Mesendoderm (in vitro differentiated cells): ENCODE measurements at regions not wholly inside any gene's neighbourhood (a gene's known extent, or its start where the extent isn't known, plus 50 kb on each side); places are given as distances from the start of the nearest gene placed in this dataset.

Source experiments
- DNase-seq: peaks from one replicate; pipeline ENCODE4 v3.0.0; 2013
- H2AK5ac ChIP-seq: 2 replicates; pipeline ENCODE4 v1.6.1; 2013; ENCODE audit warnings: low read length, inconsistent platforms
- H2BK120ac ChIP-seq: 2 replicates; pipeline ENCODE4 v1.6.1; 2013; ENCODE audit warnings: low read depth, mild to moderate bottlenecking, low read length, moderate library complexity, mixed read lengths
- H2BK15ac ChIP-seq: replicated peaks from 2 replicates; pipeline ENCODE4 v1.6.1; 2013; ENCODE audit warnings: low read depth, mild to moderate bottlenecking, moderate library complexity
- H2BK5ac ChIP-seq: 2 replicates; pipeline ENCODE4 v1.6.1; 2013; ENCODE audit warnings: low read length, inconsistent platforms
- H3K18ac ChIP-seq: 2 replicates; pipeline ENCODE4 v1.6.1; 2013; ENCODE audit warnings: mild to moderate bottlenecking, low read length, mixed read lengths
- H3K23ac ChIP-seq: one replicate; pipeline ENCODE4 v1.6.1; 2013; ENCODE audit warnings: low read length
- H3K27ac ChIP-seq: 2 replicates; pipeline ENCODE4 v1.5.1; 2013; ENCODE audit warnings: low read depth, mild to moderate bottlenecking, inconsistent platforms, low read length, moderate library complexity
- H3K27me3 ChIP-seq: 2 replicates; pipeline ENCODE4 v1.6.1; 2013; ENCODE audit warnings: low read length, control low read depth, mild to moderate bottlenecking, inconsistent platforms; ENCODE audit not compliant: insufficient read depth, poor library complexity
- H3K36me3 ChIP-seq: 2 replicates; pipeline ENCODE4 v1.6.1; 2013; ENCODE audit warnings: low read length, inconsistent platforms; ENCODE audit not compliant: control insufficient read depth, insufficient read depth
- H3K4ac ChIP-seq: one replicate; pipeline ENCODE4 v1.6.1; 2013; ENCODE audit warnings: low read depth, mild to moderate bottlenecking, low read length, moderate library complexity
- H3K4me1 ChIP-seq: 2 replicates; pipeline ENCODE4 v1.6.1; 2013; ENCODE audit warnings: low read depth, low read length, inconsistent platforms; ENCODE audit not compliant: control insufficient read depth
- H3K4me2 ChIP-seq: 2 replicates; pipeline ENCODE4 v1.6.1; 2013; ENCODE audit warnings: low read length
- H3K4me3 ChIP-seq: 2 replicates; pipeline ENCODE4 v1.5.1; 2013; ENCODE audit warnings: mild to moderate bottlenecking, low read length
- H3K56ac ChIP-seq: one replicate; pipeline ENCODE4 v1.6.1; 2013; ENCODE audit warnings: low read length
- H3K79me1 ChIP-seq: 2 replicates; pipeline ENCODE4 v1.6.1; 2013; ENCODE audit warnings: low read length, inconsistent platforms
- H3K79me2 ChIP-seq: 2 replicates; pipeline ENCODE4 v1.6.1; 2013; ENCODE audit warnings: mild to moderate bottlenecking, low read length; ENCODE audit not compliant: control insufficient read depth, insufficient read depth
- H3K9ac ChIP-seq: 2 replicates; pipeline ENCODE4 v1.6.1; 2013; ENCODE audit warnings: low read length, inconsistent platforms
- H4K5ac ChIP-seq: one replicate; pipeline ENCODE4 v1.6.1; 2013; ENCODE audit warnings: low read length
- H4K8ac ChIP-seq: one replicate; pipeline ENCODE4 v1.6.1; 2013; ENCODE audit warnings: low read depth, mild to moderate bottlenecking, control low read depth, low read length, moderate library complexity
- WGBS: extraction: QIAGEN DNeasy Blood & Tissue Kit; methylation state at CpG from one replicate; pipeline ENCODE4 v1.1.7; 2013; ENCODE audit warnings: low lambda C conversion rate, missing lambda C conversion rate; ENCODE audit not compliant: insufficient coverage; ENCODE audit errors: extremely low coverage; 5-methylcytosine and 5-hydroxymethylcytosine counted together

- H3K9ac ChIP-seq, result no peak overlapping the region
- no peak overlapping the region for H2BK5ac ChIP-seq
- no peak overlapping the region for H3K4ac ChIP-seq
- H3K36me3 ChIP-seq, result no peaks in the 10 kb centered on the region
- H3K79me2 ChIP-seq, result no peaks in the 10 kb centered on the region
- no peak overlapping the region for H2AK5ac ChIP-seq
- no peak overlapping the region for H3K4me3 ChIP-seq
- H2BK15ac ChIP-seq, result no peak overlapping the region
- H3K27me3 ChIP-seq, result no peaks in the 10 kb centered on the region
- H2BK120ac ChIP-seq, result no peak overlapping the region
- no peaks in the 10 kb centered on the region for H3K4me1 ChIP-seq
- WGBS, result 100% methylated on average over 1 of the region's 6 CpGs
- no peak for DNase-seq
- H3K18ac ChIP-seq, result no peak overlapping the region
- H3K4me2 ChIP-seq, result no peak overlapping the region
- no peaks in the 10 kb centered on the region for H3K79me1 ChIP-seq
- H3K56ac ChIP-seq, result no peak overlapping the region
- no peak overlapping the region for H3K23ac ChIP-seq
- no peak overlapping the region for H3K27ac ChIP-seq
- no peak overlapping the region for H4K8ac ChIP-seq
- H4K5ac ChIP-seq, result no peak overlapping the region
These were observed 193.9 kb upstream of the AGR3 start for GRCh38 chr7:17075601-17076255.

- Histone ChIP-seq H4K5ac (no peak overlapping the region), H2AK5ac (no peak overlapping the region), H3K18ac (no peak overlapping the region), H2BK5ac (no peak overlapping the region), H3K36me3 (no peaks in the 10 kb centered on the region), H2BK15ac (no peak overlapping the region), H3K79me1 (no peaks in the 10 kb centered on the region), H3K4me1 (no peaks in the 10 kb centered on the region), H3K79me2 (no peaks in the 10 kb centered on the region), H3K27ac (no peak overlapping the region), H3K4me3 (no peak overlapping the region), H3K4me2 (no peak overlapping the region), H3K27me3 (no peaks in the 10 kb centered on the region), H3K4ac (no peak overlapping the region), H3K9ac (no peak overlapping the region), H2BK120ac (no peak overlapping the region), H3K56ac (no peak overlapping the region), H3K23ac (no peak overlapping the region), H4K8ac (no peak overlapping the region)
- no peak for DNase-seq
- no CpG with 5 or more reads among the region's 6 CpGs for WGBS
These were observed 196.5 kb upstream of the AGR3 start for GRCh38 chr7:17078298-17078697.

GRCh38 chr7:17083392-17084165 is 201.8 kb upstream of the AGR3 start:
- WGBS, result no CpG with 5 or more reads among the region's 4 CpGs
- Histone ChIP-seq H3K79me2 (no peaks in the 10 kb centered on the region), H3K79me1 (no peaks in the 10 kb centered on the region), H4K5ac (no peak overlapping the region), H3K18ac (no peak overlapping the region), H3K23ac (no peak overlapping the region), H3K4ac (no peak overlapping the region), H3K4me2 (no peak overlapping the region), H4K8ac (no peak overlapping the region), H3K27ac (no peak overlapping the region), H3K56ac (no peak overlapping the region), H3K27me3 (no peaks in the 10 kb centered on the region), H3K4me1 (no peaks in the 10 kb centered on the region), H3K4me3 (no peak overlapping the region), H2BK5ac (no peak overlapping the region), H3K36me3 (no peaks in the 10 kb centered on the region), H2BK15ac (no peak overlapping the region), H2AK5ac (no peak overlapping the region), H3K9ac (no peak overlapping the region), H2BK120ac (no peak overlapping the region)
- no peak for DNase-seq

GRCh38 chr7:17084166-17084475 is 202.3 kb upstream of the AGR3 start:
- Histone ChIP-seq H3K79me1 (no peaks in the 10 kb centered on the region), H3K18ac (no peak overlapping the region), H3K4me3 (no peak overlapping the region), H4K5ac (no peak overlapping the region), H3K56ac (no peak overlapping the region), H3K36me3 (no peaks in the 10 kb centered on the region), H2AK5ac (no peak overlapping the region), H4K8ac (no peak overlapping the region), H3K4ac (no peak overlapping the region), H3K23ac (no peak overlapping the region), H2BK15ac (no peak overlapping the region), H3K4me2 (no peak overlapping the region), H3K9ac (no peak overlapping the region), H3K27ac (no peak overlapping the region), H2BK5ac (no peak overlapping the region), H2BK120ac (no peak overlapping the region), H3K4me1 (no peaks in the 10 kb centered on the region), H3K27me3 (no peaks in the 10 kb centered on the region), H3K79me2 (no peaks in the 10 kb centered on the region)
- DNase-seq, result no peak
- no CpG with 5 or more reads among the region's 1 CpG for WGBS

GRCh38 chr7:17085186-17085585 is 203.4 kb upstream of the AGR3 start:
- H3K9ac ChIP-seq, result no peak overlapping the region
- no peak overlapping the region for H3K18ac ChIP-seq
- no peak overlapping the region for H2AK5ac ChIP-seq
- H3K56ac ChIP-seq, result no peak overlapping the region
- H3K79me1 ChIP-seq, result no peaks in the 10 kb centered on the region
- H3K36me3 ChIP-seq, result no peaks in the 10 kb centered on the region
- H4K5ac ChIP-seq, result no peak overlapping the region
- no peak overlapping the region for H2BK120ac ChIP-seq
- no peak overlapping the region for H3K4me3 ChIP-seq
- H2BK15ac ChIP-seq, result no peak overlapping the region
- no peak overlapping the region for H3K4me2 ChIP-seq
- H3K27ac ChIP-seq, result no peak overlapping the region
- no peaks in the 10 kb centered on the region for H3K79me2 ChIP-seq
- H4K8ac ChIP-seq, result no peak overlapping the region
- no CpG with 5 or more reads among the region's 3 CpGs for WGBS
- no peak overlapping the region for H3K23ac ChIP-seq
- H3K4ac ChIP-seq, result no peak overlapping the region
- no peaks in the 10 kb centered on the region for H3K4me1 ChIP-seq
- H2BK5ac ChIP-seq, result no peak overlapping the region
- no peaks in the 10 kb centered on the region for H3K27me3 ChIP-seq
- DNase-seq, result no peak

GRCh38 chr7:17086403-17086802 is 204.6 kb upstream of the AGR3 start:
- WGBS, result no CpG with 5 or more reads among the region's 5 CpGs
- H3K4ac ChIP-seq, result no peak overlapping the region

More at GRCh38 chr7:17086403-17086802, 204.6 kb upstream of the AGR3 start:
- Histone ChIP-seq H2AK5ac (no peak overlapping the region), H2BK120ac (no peak overlapping the region), H2BK5ac (no peak overlapping the region), H3K23ac (no peak overlapping the region), H3K4me3 (no peak overlapping the region), H4K5ac (no peak overlapping the region), H3K27ac (no peak overlapping the region), H3K36me3 (no peaks in the 10 kb centered on the region), H3K27me3 (no peaks in the 10 kb centered on the region), H3K79me1 (no peaks in the 10 kb centered on the region), H3K4me2 (no peak overlapping the region), H3K9ac (no peak overlapping the region), H4K8ac (no peak overlapping the region), H3K79me2 (no peaks in the 10 kb centered on the region), H3K4me1 (no peaks in the 10 kb centered on the region), H3K18ac (no peak overlapping the region), H3K56ac (no peak overlapping the region), H2BK15ac (no peak overlapping the region)
- no peak for DNase-seq
